Right ventricle myocardium inferior (tissue), 1 donor: ENCODE measurements at regions not wholly inside any gene's neighbourhood (a gene's known extent, or its start where the extent isn't known, plus 50 kb on each side); places are given as distances from the start of the nearest gene placed in this dataset.

Source experiments
- ATAC-seq: fragments of 200-7000 bp; cut with Tn5 transposase; one replicate; pipeline ENCODE4 v1.9.1; 2020; ENCODE audit warnings: mild to moderate bottlenecking, moderate library complexity
- DNase-seq: peaks from one replicate; pipeline ENCODE4 v3.0.0; 2021; ENCODE audit errors: missing footprints
- intact Hi-C: fragments of 100-400 bp; cut with DNase I; formaldehyde crosslinking; loops from one replicate; pipeline ENCODE4 v1.11.0; 2022
- donor health status: DM: no; HTN: yes; CAD: no; lungs with severe emphysema.

GRCh38 chr1:57883642-57883995, 459.8 kb upstream of the DAB1 start:
- DNase-seq (no peak), ATAC-seq (no peak)
- intact Hi-C loops, result no loop called here

- no peak for ATAC-seq
- intact Hi-C loops, result no loop called here
- DNase-seq, result no peak
Measured at GRCh38 chr1:57882934-57883641, 459.2 kb upstream of the DAB1 start.

GRCh38 chr1:57882072-57882471, 458.2 kb upstream of the DAB1 start:
- intact Hi-C loops, result no loop called here
- DNase-seq (no peak), ATAC-seq (no peak)

- no peak for DNase-seq
- intact Hi-C loops, result no loop called here
- no peak for ATAC-seq
Measured at GRCh38 chr1:57881639-57882038, 457.8 kb upstream of the DAB1 start.

- DNase-seq (no peak), ATAC-seq (no peak)
- intact Hi-C loops, result no loop called here
Measured at GRCh38 chr1:57879700-57880099, 455.8 kb upstream of the DAB1 start.

- DNase-seq (no peak), ATAC-seq (no peak)
- intact Hi-C loops, result no loop called here
Measured at GRCh38 chr1:57874418-57874877, 450.6 kb upstream of the DAB1 start.

- DNase-seq, result no peak
- no peak for ATAC-seq
- intact Hi-C loops, result no loop called here
Measured at GRCh38 chr1:57872913-57873312, 449.1 kb upstream of the DAB1 start.

GRCh38 chr1:57868908-57869307, 445.0 kb upstream of the DAB1 start:
- ATAC-seq (no peak), DNase-seq (no peak)
- intact Hi-C loops, result no loop called here

GRCh38 chr1:57868239-57868638, 444.4 kb upstream of the DAB1 start:
- intact Hi-C loops, result no loop called here
- ATAC-seq (no peak), DNase-seq (no peak)

- intact Hi-C loops, result no loop called here
- DNase-seq, result no peak
- ATAC-seq, result no peak
Measured at GRCh38 chr1:57866998-57867397, 443.1 kb upstream of the DAB1 start.

- no peak for ATAC-seq
- no peak for DNase-seq
- intact Hi-C loops, result no loop called here
Measured at GRCh38 chr1:57860931-57861565, 437.2 kb upstream of the DAB1 start.

- DNase-seq (no peak), ATAC-seq (no peak)
- intact Hi-C loops, result no loop called here
Measured at GRCh38 chr1:57860325-57860724, 436.5 kb upstream of the DAB1 start.

GRCh38 chr1:57858740-57859139, 434.9 kb upstream of the DAB1 start:
- DNase-seq (no peak), ATAC-seq (no peak)
- intact Hi-C loops, result no loop called here

GRCh38 chr1:57857809-57858208, 433.9 kb upstream of the DAB1 start:
- DNase-seq, result no peak
- intact Hi-C loops, result no loop called here
- no peak for ATAC-seq

- intact Hi-C loops, result no loop called here
- DNase-seq (no peak), ATAC-seq (no peak)
Measured at GRCh38 chr1:57854436-57854835, 430.6 kb upstream of the DAB1 start.

GRCh38 chr1:57850176-57850940, 426.5 kb upstream of the DAB1 start:
- intact Hi-C loops, result no loop called here
- no peak for ATAC-seq
- DNase-seq, result no peak

GRCh38 chr1:57848406-57848805, 424.5 kb upstream of the DAB1 start:
- DNase-seq, result no peak
- intact Hi-C loops, result no loop called here
- ATAC-seq, result no peak

GRCh38 chr1:57845041-57845440, 421.2 kb upstream of the DAB1 start:
- no peak for DNase-seq
- intact Hi-C loops, result no loop called here
- ATAC-seq, result no peak

- ATAC-seq, result no peak
- no peak for DNase-seq
- intact Hi-C loops, result no loop called here
Measured at GRCh38 chr1:57844382-57844980, 420.6 kb upstream of the DAB1 start.

GRCh38 chr1:57843760-57844159, 419.9 kb upstream of the DAB1 start:
- intact Hi-C loops, result no loop called here
- ATAC-seq (no peak), DNase-seq (no peak)
